ENCODE measurements at regions not wholly inside any gene's neighbourhood (a gene's known extent, or its start where the extent isn't known, plus 50 kb on each side); places are given as distances from the start of the nearest gene placed in this dataset.
"Not testable (repeated sequence)": the region's sequence is repeated elsewhere in the genome, so short reads cannot be mapped to it uniquely, and the experiment has no call there.

DNA sequence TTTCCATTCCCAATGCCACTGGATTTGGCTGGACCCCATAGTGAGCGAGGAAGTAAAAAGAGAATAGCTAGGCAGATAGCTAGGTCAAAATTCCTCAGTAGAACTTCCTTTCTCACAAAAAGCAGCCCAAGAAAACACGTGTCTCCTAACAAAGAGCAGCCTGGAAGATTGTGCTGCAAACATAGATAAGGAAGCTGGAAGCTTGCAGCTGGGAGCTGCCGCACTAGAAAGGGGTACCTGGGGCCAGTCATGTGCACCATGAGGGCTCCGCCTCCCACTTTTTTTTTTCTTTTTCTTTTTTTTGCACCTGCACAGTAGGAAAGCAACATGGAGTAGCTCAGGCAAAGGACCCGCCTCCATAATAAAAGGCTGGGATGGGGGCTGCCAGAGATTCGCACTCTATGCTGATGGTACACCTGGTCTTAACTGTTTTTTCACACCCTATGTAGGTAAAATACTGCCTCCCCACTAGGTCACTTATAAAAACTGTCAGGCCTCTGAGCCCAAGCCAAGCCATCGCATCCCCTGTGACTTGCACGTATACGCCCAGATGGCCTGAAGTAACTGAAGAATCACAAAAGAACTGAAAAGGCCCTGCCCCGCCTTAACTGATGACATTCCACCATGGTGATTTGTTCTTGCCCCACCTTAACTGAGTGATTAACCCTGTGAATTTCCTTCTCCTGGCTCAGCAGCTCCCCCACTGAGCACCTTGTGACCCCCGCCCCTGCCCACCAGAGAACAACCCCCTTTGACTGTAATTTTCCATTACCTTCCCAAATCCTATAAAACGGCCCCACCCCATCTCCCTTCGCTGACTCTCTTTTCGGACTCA lies 521.6 kb downstream of the IRS2 start:
- H3K27ac ChIP-seq (ENCODE audit: extremely low read depth, low read depth, low read length); H3K4me3 ChIP-seq (ENCODE audit: low read depth, low read length); H3K9me3 ChIP-seq (ENCODE audit: control insufficient read depth, insufficient read depth, low read depth, low read length); POLR2A ChIA-PET; H3K36me3 ChIP-seq (ENCODE audit: control insufficient read depth in 2 of 2, insufficient read depth in 1 of 2, low read length in 2 of 2); CTCF ChIA-PET; H3K4me1 ChIP-seq (ENCODE audit: control insufficient read depth, insufficient read depth, low read length): not testable (repeated sequence)

DNA sequence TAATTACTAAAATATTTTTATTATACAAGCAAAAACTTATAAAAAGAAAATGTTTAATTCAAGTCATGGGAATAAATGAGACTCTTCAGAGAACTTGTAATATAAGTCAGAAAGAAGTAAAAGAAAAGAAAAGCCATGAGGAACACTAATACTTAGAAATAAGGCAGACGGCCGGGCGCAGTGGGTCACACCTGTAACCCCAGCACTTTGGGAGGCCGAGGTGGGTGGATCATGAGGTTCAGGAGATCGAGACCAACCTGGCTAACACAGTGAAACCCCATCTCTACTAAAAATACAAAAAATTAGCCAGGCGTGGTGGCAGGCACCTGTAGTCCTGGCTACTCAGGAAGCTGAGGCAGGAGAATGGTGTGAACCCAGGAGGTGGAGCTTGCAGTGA lies 528.6 kb downstream of the IRS2 start:
- H3K36me3 ChIP-seq (ENCODE audit: control insufficient read depth in 2 of 2, insufficient read depth in 1 of 2, low read length in 2 of 2); H3K27ac ChIP-seq (ENCODE audit: extremely low read depth, low read depth, low read length); H3K9me3 ChIP-seq (ENCODE audit: control insufficient read depth, insufficient read depth, low read depth, low read length); H3K4me1 ChIP-seq (ENCODE audit: control insufficient read depth, insufficient read depth, low read length); CTCF ChIA-PET; H3K4me3 ChIP-seq (ENCODE audit: low read depth, low read length); POLR2A ChIA-PET: not testable (repeated sequence)
